Ishikawa (cell line): ENCODE measurements at regions not wholly inside any gene's neighbourhood (a gene's known extent, or its start where the extent isn't known, plus 50 kb on each side); places are given as distances from the start of the nearest gene placed in this dataset.

Source experiments
- EP300 ChIP-seq: IDR thresholded peaks from 2 replicates; pipeline ENCODE4 v1.6.1; 2012; ENCODE audit warnings: borderline replicate concordance
- MAX ChIP-seq: IDR thresholded peaks from 2 replicates; pipeline ENCODE4 v1.6.1; 2012
- REST ChIP-seq: IDR thresholded peaks from 2 replicates; pipeline ENCODE4 v1.6.1; 2012; ENCODE audit warnings: low read depth, mild to moderate bottlenecking
- ZBTB7A ChIP-seq: IDR thresholded peaks from 2 replicates; pipeline ENCODE4 v1.6.1; 2012; ENCODE audit warnings: low read depth

DNA sequence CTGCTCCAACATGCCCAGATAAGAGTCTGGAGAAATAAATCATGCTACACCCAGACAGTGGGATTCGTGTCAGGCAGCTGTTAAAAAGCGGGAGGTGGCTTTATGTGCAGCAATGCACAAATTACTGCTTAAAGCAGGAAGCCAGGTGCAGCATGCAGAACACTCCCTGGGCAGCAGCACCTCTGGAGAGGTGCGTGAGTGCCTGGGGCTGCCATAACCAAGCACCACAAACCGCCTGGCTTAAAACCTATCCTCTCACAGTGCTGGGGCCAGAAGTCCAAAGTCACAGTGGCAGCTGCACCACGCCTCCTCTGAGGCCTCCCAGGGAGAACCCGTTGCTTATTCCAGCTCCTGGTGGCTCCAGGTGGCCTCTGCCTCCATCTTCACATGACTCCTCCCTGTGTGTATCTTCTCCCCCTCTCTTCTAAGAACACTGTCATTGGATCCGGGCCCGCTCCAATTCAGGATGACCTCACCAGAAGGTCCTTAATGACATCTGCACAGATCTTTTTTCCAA, 115.6 kb downstream of the SIK1 start:
- no peak for TF ChIP-seq REST
- TF ChIP-seq MAX = no peak; the same call in 1 of the 2 replicates
- peak; percentile 66; the same call in 1 of the 2 replicates for TF ChIP-seq EP300
- no peak for TF ChIP-seq ZBTB7A
